ENCODE measurements at regions not wholly inside any gene's neighbourhood (a gene's known extent, or its start where the extent isn't known, plus 50 kb on each side); places are given as distances from the start of the nearest gene placed in this dataset.

- TF ChIP-seq CTCF (IDR thresholded peaks at IDR 0.05 in 4 of 5, conservative IDR thresholded peaks at IDR 0.05 in 1 of 5) (no peak), POLR2A (IDR thresholded peaks at IDR 0.05) (no peak)
These were observed 370.3 kb upstream of the PPP1R2C start for GRCh38 chrX:43148305-43148704.
